ENCODE measurements at regions not wholly inside any gene's neighbourhood (a gene's known extent, or its start where the extent isn't known, plus 50 kb on each side); places are given as distances from the start of the nearest gene placed in this dataset.
A peak's percentile ranks its signal among the peaks of the same experiment; 100 is the strongest.

GRCh38 chr5:133830911-133831310, 137.5 kb downstream of the C5orf15 start:
- no peak overlapping the region for H2AK5ac ChIP-seq (ENCODE audit: low read depth, low read length)
- peaks cover 0 to 1% of the 10 kb centered on the region in 2 donors for H3K4me1 ChIP-seq (ENCODE audit: control insufficient read depth in 2 of 2, insufficient read depth in 1 of 2, low read depth in 1 of 2, low read length in 2 of 2)
- H3K18ac ChIP-seq (ENCODE audit: low read length) = no peak overlapping the region
- no peak overlapping the region for H3K4ac ChIP-seq (ENCODE audit: low read length)
- H2BK15ac ChIP-seq (ENCODE audit: low read length) = no peak overlapping the region
- no peak overlapping the region for H3K4me3 ChIP-seq (ENCODE audit: low read length in 2 of 2)
- H3K27me3 ChIP-seq (ENCODE audit: control insufficient read depth in 3 of 3, insufficient read depth in 3 of 3, low read depth in 1 of 3, low read length in 3 of 3) = peaks cover 0 to 4% (median 0%) of the 10 kb centered on the region in 3 experiments
- no peaks in the 10 kb centered on the region for H3K36me3 ChIP-seq (replicated peaks in 1 of 2; ENCODE audit: control insufficient read depth in 2 of 2, insufficient read depth in 2 of 2, low read length in 2 of 2)
- H3K79me1 ChIP-seq (ENCODE audit: low read depth, low read length) = no peaks in the 10 kb centered on the region
- H2BK5ac ChIP-seq (ENCODE audit: low read length) = no peak overlapping the region
- DNase-seq (ENCODE audit: low spot score) = no peak
- H2AFZ ChIP-seq (ENCODE audit: low read length) = no peak overlapping the region
- no peak overlapping the region for H3K27ac ChIP-seq (replicated peaks; ENCODE audit: low read length)
- no peak overlapping the region for H4K8ac ChIP-seq (ENCODE audit: low read depth, low read length)
- no peak overlapping the region for H2BK12ac ChIP-seq (ENCODE audit: low read length)
- H3K9me3 ChIP-seq (replicated peaks in 1 of 2; ENCODE audit: control insufficient read depth in 2 of 2, insufficient read depth in 1 of 2, low read depth in 1 of 2, low read length in 2 of 2) = no peaks in the 10 kb centered on the region
- H3K4me2 ChIP-seq (ENCODE audit: insufficient read depth, low read length, poor library complexity, severe bottlenecking) = no peak overlapping the region
- H3K14ac ChIP-seq (ENCODE audit: low read length) = no peak overlapping the region
- no peak overlapping the region for H3K23ac ChIP-seq (ENCODE audit: low read depth, low read length, poor library complexity)
- WGBS, 2 donors (ENCODE audit: extremely low coverage in 2 of 2, insufficient read length in 2 of 2, insufficient replicate concordance in 1 of 2) = no CpG with 5 or more reads among the region's 3 CpGs
- H2BK120ac ChIP-seq (ENCODE audit: low read depth, low read length) = no peak overlapping the region
- no peak overlapping the region for H3K9ac ChIP-seq (ENCODE audit: low read depth, low read length, poor library complexity)
- no peak overlapping the region for H4K91ac ChIP-seq (ENCODE audit: low read depth, low read length, poor library complexity)

- Histone ChIP-seq H3K27ac (replicated peaks; ENCODE audit: low read length) (no peak overlapping the region), H3K9me3 (replicated peaks in 1 of 2; ENCODE audit: control insufficient read depth in 2 of 2, insufficient read depth in 1 of 2, low read depth in 1 of 2, low read length in 2 of 2) (no peaks in the 10 kb centered on the region), H3K9ac (ENCODE audit: low read depth, low read length, poor library complexity) (no peak overlapping the region), H3K23ac (ENCODE audit: low read depth, low read length, poor library complexity) (no peak overlapping the region), H3K36me3 (replicated peaks in 1 of 2; ENCODE audit: control insufficient read depth in 2 of 2, insufficient read depth in 2 of 2, low read length in 2 of 2) (no peaks in the 10 kb centered on the region), H3K14ac (ENCODE audit: low read length) (no peak overlapping the region), H2BK15ac (ENCODE audit: low read length) (no peak overlapping the region), H3K4me1 (ENCODE audit: control insufficient read depth in 2 of 2, insufficient read depth in 1 of 2, low read depth in 1 of 2, low read length in 2 of 2) (peaks cover 0 to 1% of the 10 kb centered on the region in 2 donors), H3K4me2 (ENCODE audit: insufficient read depth, low read length, poor library complexity, severe bottlenecking) (no peak overlapping the region), H2AK5ac (ENCODE audit: low read depth, low read length) (no peak overlapping the region), H3K27me3 (ENCODE audit: control insufficient read depth in 3 of 3, insufficient read depth in 3 of 3, low read depth in 1 of 3, low read length in 3 of 3) (peaks cover 0 to 4% (median 0%) of the 10 kb centered on the region in 3 experiments), H3K18ac (ENCODE audit: low read length) (peak overlapping the region; percentile 46), H3K79me1 (ENCODE audit: low read depth, low read length) (no peaks in the 10 kb centered on the region), H2BK120ac (ENCODE audit: low read depth, low read length) (no peak overlapping the region), H2AFZ (ENCODE audit: low read length) (no peak overlapping the region), H2BK12ac (ENCODE audit: low read length) (no peak overlapping the region), H3K4me3 (ENCODE audit: low read length in 2 of 2) (no peak overlapping the region), H4K8ac (ENCODE audit: low read depth, low read length) (peak overlapping the region; percentile 67), H3K4ac (ENCODE audit: low read length) (no peak overlapping the region), H4K91ac (ENCODE audit: low read depth, low read length, poor library complexity) (no peak overlapping the region), H2BK5ac (ENCODE audit: low read length) (no peak overlapping the region)
- no peak for DNase-seq (ENCODE audit: low spot score)
- whole genome bisulfite sequencing, 2 donors (ENCODE audit: extremely low coverage in 2 of 2, insufficient read length in 2 of 2, insufficient replicate concordance in 1 of 2) = no CpG with 5 or more reads among the region's 3 CpGs
These were observed 138.1 kb downstream of the C5orf15 start for GRCh38 chr5:133830281-133830680.

- no peak overlapping the region for H2BK12ac ChIP-seq (ENCODE audit: low read length)
- H4K91ac ChIP-seq (ENCODE audit: low read depth, low read length, poor library complexity) = no peak overlapping the region
- H2BK15ac ChIP-seq (ENCODE audit: low read length) = no peak overlapping the region
- no peak overlapping the region for H3K27ac ChIP-seq (replicated peaks; ENCODE audit: low read length)
- no peaks in the 10 kb centered on the region for H3K9me3 ChIP-seq (replicated peaks in 1 of 2; ENCODE audit: control insufficient read depth in 2 of 2, insufficient read depth in 1 of 2, low read depth in 1 of 2, low read length in 2 of 2)
- H3K4me1 ChIP-seq (ENCODE audit: control insufficient read depth in 2 of 2, insufficient read depth in 1 of 2, low read depth in 1 of 2, low read length in 2 of 2) = peaks cover 0 to 1% of the 10 kb centered on the region in 2 donors
- H2BK5ac ChIP-seq (ENCODE audit: low read length) = no peak overlapping the region
- H2AK5ac ChIP-seq (ENCODE audit: low read depth, low read length) = no peak overlapping the region
- H3K27me3 ChIP-seq (ENCODE audit: control insufficient read depth in 3 of 3, insufficient read depth in 3 of 3, low read depth in 1 of 3, low read length in 3 of 3) = peaks cover 0 to 4% (median 0%) of the 10 kb centered on the region in 3 experiments
- H2BK120ac ChIP-seq (ENCODE audit: low read depth, low read length) = no peak overlapping the region
- H3K9ac ChIP-seq (ENCODE audit: low read depth, low read length, poor library complexity) = no peak overlapping the region
- no CpG with 5 or more reads among the region's 3 CpGs for WGBS, 2 donors (ENCODE audit: extremely low coverage in 2 of 2, insufficient read length in 2 of 2, insufficient replicate concordance in 1 of 2)
- no peak for DNase-seq (ENCODE audit: low spot score)
- no peak overlapping the region for H3K4me2 ChIP-seq (ENCODE audit: insufficient read depth, low read length, poor library complexity, severe bottlenecking)
- H4K8ac ChIP-seq (ENCODE audit: low read depth, low read length) = no peak overlapping the region
- no peak overlapping the region for H3K14ac ChIP-seq (ENCODE audit: low read length)
- H3K4ac ChIP-seq (ENCODE audit: low read length) = no peak overlapping the region
- H3K4me3 ChIP-seq (ENCODE audit: low read length in 2 of 2) = no peak overlapping the region
- H3K23ac ChIP-seq (ENCODE audit: low read depth, low read length, poor library complexity) = no peak overlapping the region
- H3K36me3 ChIP-seq (replicated peaks in 1 of 2; ENCODE audit: control insufficient read depth in 2 of 2, insufficient read depth in 2 of 2, low read length in 2 of 2) = no peaks in the 10 kb centered on the region
- H2AFZ ChIP-seq (ENCODE audit: low read length) = no peak overlapping the region
- H3K18ac ChIP-seq (ENCODE audit: low read length) = no peak overlapping the region
- no peaks in the 10 kb centered on the region for H3K79me1 ChIP-seq (ENCODE audit: low read depth, low read length)
These were observed 138.6 kb downstream of the C5orf15 start for GRCh38 chr5:133829786-133830185.

- no peak overlapping the region for H3K9ac ChIP-seq (ENCODE audit: low read depth, low read length, poor library complexity)
- no peaks in the 10 kb centered on the region for H3K9me3 ChIP-seq (replicated peaks in 1 of 2; ENCODE audit: control insufficient read depth in 2 of 2, insufficient read depth in 1 of 2, low read depth in 1 of 2, low read length in 2 of 2)
- peaks cover 0 to 4% (median 0%) of the 10 kb centered on the region in 3 experiments for H3K27me3 ChIP-seq (ENCODE audit: control insufficient read depth in 3 of 3, insufficient read depth in 3 of 3, low read depth in 1 of 3, low read length in 3 of 3)
These were observed 139.7 kb downstream of the C5orf15 start for GRCh38 chr5:133828722-133829121.

More at GRCh38 chr5:133828722-133829121, 139.7 kb downstream of the C5orf15 start:
- WGBS, 2 donors (ENCODE audit: extremely low coverage in 2 of 2, insufficient read length in 2 of 2, insufficient replicate concordance in 1 of 2) = no CpG with 5 or more reads among the region's 7 CpGs
- H3K27ac ChIP-seq (replicated peaks; ENCODE audit: low read length) = no peak overlapping the region
- no peak overlapping the region for H2AK5ac ChIP-seq (ENCODE audit: low read depth, low read length)
- peaks cover 0 to 1% of the 10 kb centered on the region in 2 donors for H3K4me1 ChIP-seq (ENCODE audit: control insufficient read depth in 2 of 2, insufficient read depth in 1 of 2, low read depth in 1 of 2, low read length in 2 of 2)
- H3K4me2 ChIP-seq (ENCODE audit: insufficient read depth, low read length, poor library complexity, severe bottlenecking) = no peak overlapping the region
- H3K4me3 ChIP-seq (ENCODE audit: low read length in 2 of 2) = no peak overlapping the region
- H4K91ac ChIP-seq (ENCODE audit: low read depth, low read length, poor library complexity) = no peak overlapping the region
- peak overlapping the region; percentile 44 for H3K14ac ChIP-seq (ENCODE audit: low read length)
- H3K23ac ChIP-seq (ENCODE audit: low read depth, low read length, poor library complexity) = no peak overlapping the region
- no peak overlapping the region for H2BK15ac ChIP-seq (ENCODE audit: low read length)
- no peak overlapping the region for H2BK120ac ChIP-seq (ENCODE audit: low read depth, low read length)
- H3K4ac ChIP-seq (ENCODE audit: low read length) = no peak overlapping the region
- no peak overlapping the region for H4K8ac ChIP-seq (ENCODE audit: low read depth, low read length)
- H3K36me3 ChIP-seq (replicated peaks in 1 of 2; ENCODE audit: control insufficient read depth in 2 of 2, insufficient read depth in 2 of 2, low read length in 2 of 2) = no peaks in the 10 kb centered on the region
- no peak overlapping the region for H2BK12ac ChIP-seq (ENCODE audit: low read length)
- H2AFZ ChIP-seq (ENCODE audit: low read length) = no peak overlapping the region
- no peak overlapping the region for H3K18ac ChIP-seq (ENCODE audit: low read length)
- no peak for DNase-seq (ENCODE audit: low spot score)
- H2BK5ac ChIP-seq (ENCODE audit: low read length) = no peak overlapping the region
- no peaks in the 10 kb centered on the region for H3K79me1 ChIP-seq (ENCODE audit: low read depth, low read length)
